ENCODE measurements at regions not wholly inside any gene's neighbourhood (a gene's known extent, or its start where the extent isn't known, plus 50 kb on each side); places are given as distances from the start of the nearest gene placed in this dataset.

DNA sequence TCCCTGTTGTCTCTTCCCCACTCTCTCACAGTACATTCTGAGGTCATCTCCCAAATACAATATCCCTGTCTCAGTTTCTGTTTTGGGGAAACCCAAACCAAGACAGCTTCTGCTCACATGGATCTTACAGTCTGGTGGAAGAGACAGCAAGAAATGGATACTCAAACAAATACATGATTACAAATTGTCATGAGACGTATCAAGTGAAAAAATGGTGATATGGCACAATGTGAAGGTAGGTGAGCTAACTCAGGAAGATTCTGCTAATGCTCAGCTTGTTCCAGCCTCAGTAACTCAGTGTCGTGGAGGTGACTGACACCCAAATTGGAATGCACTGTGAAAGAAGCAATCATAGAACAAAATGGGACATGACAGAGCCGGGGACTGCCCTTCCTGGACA is 68.3 kb downstream of the CHST1 start:
- no peak for DNase-seq (ENCODE audit: extremely low spot score in 2 of 2)
- no peaks in the 10 kb centered on the region for H3K27me3 ChIP-seq
- H3K27ac ChIP-seq, result no peak overlapping the region
- H3K36me3 ChIP-seq, result no peaks in the 10 kb centered on the region
- TF ChIP-seq POLR2A (IDR thresholded peaks at IDR 0.05) (no peak), POLR2AphosphoS5 (IDR thresholded peaks at IDR 0.05; ENCODE audit: insufficient read depth in 1 of 2, low read depth in 1 of 2) (no peak)
- TF ChIP-seq, protein P1, sequence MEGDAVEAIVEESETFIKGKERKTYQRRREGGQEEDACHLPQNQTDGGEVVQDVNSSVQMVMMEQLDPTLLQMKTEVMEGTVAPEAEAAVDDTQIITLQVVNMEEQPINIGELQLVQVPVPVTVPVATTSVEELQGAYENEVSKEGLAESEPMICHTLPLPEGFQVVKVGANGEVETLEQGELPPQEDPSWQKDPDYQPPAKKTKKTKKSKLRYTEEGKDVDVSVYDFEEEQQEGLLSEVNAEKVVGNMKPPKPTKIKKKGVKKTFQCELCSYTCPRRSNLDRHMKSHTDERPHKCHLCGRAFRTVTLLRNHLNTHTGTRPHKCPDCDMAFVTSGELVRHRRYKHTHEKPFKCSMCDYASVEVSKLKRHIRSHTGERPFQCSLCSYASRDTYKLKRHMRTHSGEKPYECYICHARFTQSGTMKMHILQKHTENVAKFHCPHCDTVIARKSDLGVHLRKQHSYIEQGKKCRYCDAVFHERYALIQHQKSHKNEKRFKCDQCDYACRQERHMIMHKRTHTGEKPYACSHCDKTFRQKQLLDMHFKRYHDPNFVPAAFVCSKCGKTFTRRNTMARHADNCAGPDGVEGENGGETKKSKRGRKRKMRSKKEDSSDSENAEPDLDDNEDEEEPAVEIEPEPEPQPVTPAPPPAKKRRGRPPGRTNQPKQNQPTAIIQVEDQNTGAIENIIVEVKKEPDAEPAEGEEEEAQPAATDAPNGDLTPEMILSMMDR (IDR thresholded peaks at IDR 0.05), result no peak
- no peaks in the 10 kb centered on the region for H3K9me3 ChIP-seq
- no peak overlapping the region for H3K4me3 ChIP-seq
- no peaks in the 10 kb centered on the region for H3K4me1 ChIP-seq
- intact Hi-C loops (cut with DNase I), result no loop called here

DNA sequence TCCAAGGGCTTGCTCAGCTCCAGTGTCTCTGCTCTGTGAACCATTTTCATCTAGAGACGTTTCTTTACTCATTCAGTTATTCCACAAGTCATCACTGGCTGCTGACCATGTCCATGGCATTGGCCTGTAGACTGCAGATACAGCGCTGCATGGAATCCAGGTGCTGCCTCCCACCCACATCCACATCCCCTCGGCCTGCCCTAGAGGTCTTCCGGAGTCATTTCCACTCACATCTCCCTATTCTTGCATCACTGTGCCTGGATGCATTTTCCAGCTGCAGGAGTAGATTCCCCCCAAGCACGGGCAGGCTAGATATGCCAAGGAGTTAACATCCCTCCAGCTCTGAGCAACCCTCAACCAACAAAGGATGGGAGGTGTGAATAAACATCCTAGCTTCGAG is 68.9 kb downstream of the CHST1 start:
- Histone ChIP-seq H3K27ac (no peak overlapping the region), H3K9me3 (no peaks in the 10 kb centered on the region), H3K4me3 (no peak overlapping the region), H3K27me3 (no peaks in the 10 kb centered on the region), H3K36me3 (no peaks in the 10 kb centered on the region), H3K4me1 (no peaks in the 10 kb centered on the region)
- DNase-seq (ENCODE audit: extremely low spot score in 2 of 2), result no peak
- no peak for TF ChIP-seq POLR2AphosphoS5 (IDR thresholded peaks at IDR 0.05; ENCODE audit: insufficient read depth in 1 of 2, low read depth in 1 of 2)
- TF ChIP-seq POLR2A (IDR thresholded peaks at IDR 0.05), result no peak
- TF ChIP-seq, protein P1 (IDR thresholded peaks at IDR 0.05), result no peak
- intact Hi-C loops (cut with DNase I), result no loop called here

DNA sequence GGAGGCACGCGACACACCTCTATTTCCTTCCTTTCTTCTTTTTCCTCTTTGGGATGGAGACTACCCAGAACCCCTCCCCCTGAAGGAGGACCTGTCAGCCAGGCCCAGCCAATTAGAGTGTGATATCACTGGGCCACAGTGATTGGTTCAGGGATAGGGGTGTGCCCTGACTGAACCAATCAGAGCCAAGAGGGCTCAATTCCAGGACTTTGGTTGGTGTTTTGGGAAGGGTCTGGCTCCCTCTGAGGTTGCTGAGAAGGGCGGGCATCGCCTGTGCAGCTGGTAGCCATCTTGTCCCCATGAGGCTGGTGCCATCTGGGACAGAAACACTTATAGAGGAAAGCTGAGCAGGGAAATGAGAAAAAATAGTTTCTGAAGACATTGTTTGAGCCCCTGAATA is 71.4 kb downstream of the CHST1 start:
- intact Hi-C loops (cut with DNase I), result no loop called here
- no peaks in the 10 kb centered on the region for H3K27me3 ChIP-seq

DNA sequence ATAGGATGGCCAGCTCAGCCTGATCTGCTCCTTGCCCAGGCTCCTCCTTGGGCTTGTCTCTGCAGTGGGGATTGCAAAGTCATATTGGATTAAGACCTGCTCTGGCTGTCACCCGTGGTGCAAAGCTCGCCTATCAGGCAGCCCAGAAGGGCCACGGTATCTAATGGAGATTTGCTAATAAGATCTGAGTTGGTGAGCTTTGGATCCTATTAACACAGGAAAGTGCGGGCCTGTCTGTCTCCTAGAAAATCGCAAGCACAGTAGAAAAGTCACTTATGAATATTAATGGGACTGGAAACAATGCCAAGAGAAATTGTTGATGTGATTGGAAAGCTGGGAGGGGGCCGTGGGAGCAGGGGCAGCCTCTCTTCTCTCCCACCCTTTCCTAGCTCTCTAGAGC is 72.8 kb downstream of the CHST1 start:
- no peak for DNase-seq (ENCODE audit: extremely low spot score in 2 of 2)
- TF ChIP-seq POLR2AphosphoS5 (IDR thresholded peaks at IDR 0.05; ENCODE audit: insufficient read depth in 1 of 2, low read depth in 1 of 2), result no peak
- no peak for TF ChIP-seq POLR2A (IDR thresholded peaks at IDR 0.05)
- TF ChIP-seq, protein P1 (IDR thresholded peaks at IDR 0.05), result no peak
- no peaks in the 10 kb centered on the region for H3K9me3 ChIP-seq
- H3K4me3 ChIP-seq, result no peak overlapping the region
- H3K36me3 ChIP-seq, result no peaks in the 10 kb centered on the region
- H3K27ac ChIP-seq, result no peak overlapping the region
- no peaks in the 10 kb centered on the region for H3K27me3 ChIP-seq
- H3K4me1 ChIP-seq, result no peaks in the 10 kb centered on the region
- intact Hi-C loops (cut with DNase I), result no loop called here

More for the DNA sequence above, 71.4 kb downstream of the CHST1 start:
- H3K27ac ChIP-seq, result no peak overlapping the region
- no peaks in the 10 kb centered on the region for H3K9me3 ChIP-seq
- H3K36me3 ChIP-seq, result no peaks in the 10 kb centered on the region
- TF ChIP-seq POLR2AphosphoS5 (IDR thresholded peaks at IDR 0.05; ENCODE audit: insufficient read depth in 1 of 2, low read depth in 1 of 2) (no peak), POLR2A (IDR thresholded peaks at IDR 0.05) (no peak)
- TF ChIP-seq, protein P1 (IDR thresholded peaks at IDR 0.05), result no peak
- H3K4me3 ChIP-seq, result no peak overlapping the region
- no peaks in the 10 kb centered on the region for H3K4me1 ChIP-seq
- no peak for DNase-seq (ENCODE audit: extremely low spot score in 2 of 2)

DNA sequence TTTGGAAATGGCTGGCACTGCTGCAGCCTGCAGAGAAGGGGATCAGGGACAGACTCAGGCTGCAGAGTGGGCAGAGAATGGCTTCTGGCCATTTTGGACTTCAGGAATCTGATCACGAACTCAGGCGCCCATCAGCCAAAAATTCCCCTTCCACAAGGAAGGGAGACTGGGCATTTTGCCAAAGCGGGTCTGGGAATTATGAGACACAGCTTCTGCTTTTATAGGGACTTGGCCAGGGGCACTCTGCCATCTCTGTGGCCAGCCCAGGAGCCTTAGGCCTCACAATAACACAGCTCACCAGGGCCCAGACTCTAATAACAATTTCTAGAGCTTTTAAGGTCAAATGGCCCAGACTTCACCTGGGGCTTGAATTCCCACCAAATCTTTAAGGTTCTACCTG is 74.7 kb downstream of the CHST1 start:
- H3K27me3 ChIP-seq, result no peaks in the 10 kb centered on the region
- no peak overlapping the region for H3K27ac ChIP-seq
- no peaks in the 10 kb centered on the region for H3K4me1 ChIP-seq
- no peak overlapping the region for H3K4me3 ChIP-seq
- H3K36me3 ChIP-seq, result no peaks in the 10 kb centered on the region
- intact Hi-C loops (cut with DNase I), result no loop called here
- TF ChIP-seq, protein P1 (IDR thresholded peaks at IDR 0.05), result no peak
- TF ChIP-seq POLR2AphosphoS5 (IDR thresholded peaks at IDR 0.05; ENCODE audit: insufficient read depth in 1 of 2, low read depth in 1 of 2) (no peak), POLR2A (IDR thresholded peaks at IDR 0.05) (no peak)
- no peak for DNase-seq (ENCODE audit: extremely low spot score in 2 of 2)
- H3K9me3 ChIP-seq, result no peaks in the 10 kb centered on the region

Data from vagina (tissue), 2 donors.